SK-N-SH treated with all-trans-retinoic acid at 6 μM for 48 hours (cell line): ENCODE measurements at regions not wholly inside any gene's neighbourhood (a gene's known extent, or its start where the extent isn't known, plus 50 kb on each side); places are given as distances from the start of the nearest gene placed in this dataset.

Experiments
- ATAC-seq: fragments of 200-7000 bp; cut with Tn5 transposase; 3 replicates; pipeline ENCODE4 v1.9.1; 2020; ENCODE audit warnings: mild to moderate bottlenecking, moderate library complexity
- BACH2 ChIP-seq: fragments of 250-450 bp; sonication (Bioruptor Pico); IDR thresholded peaks from 2 replicates; pipeline ENCODE4 v1.9.0; 2021; ENCODE audit warnings: mild to moderate bottlenecking, borderline replicate concordance
- CSDC2 ChIP-seq: fragments of 250-450 bp; sonication (Bioruptor Pico); IDR thresholded peaks from 2 replicates; pipeline ENCODE4 v1.5.0; 2020; ENCODE audit warnings: mild to moderate bottlenecking, moderate library complexity
- CSRNP3 ChIP-seq: fragments of 250-450 bp; sonication (Bioruptor Pico); IDR thresholded peaks from 2 replicates; pipeline ENCODE4 v1.5.1; 2021; ENCODE audit warnings: mild to moderate bottlenecking, moderate library complexity
- ESRRG ChIP-seq: fragments of 250-450 bp; sonication (Bioruptor Pico); IDR thresholded peaks from 2 replicates; pipeline ENCODE4 v1.6.1; 2021; ENCODE audit warnings: mild to moderate bottlenecking
- GLIS3 ChIP-seq: fragments of 250-450 bp; sonication (Bioruptor Pico); IDR thresholded peaks from 2 replicates; pipeline ENCODE4 v1.5.0; 2020; ENCODE audit warnings: mild to moderate bottlenecking, moderate library complexity
- ISL1 ChIP-seq: fragments of 250-450 bp; sonication (Bioruptor Pico); IDR thresholded peaks from 2 replicates; pipeline ENCODE4 v2.1.2; 2022; ENCODE audit warnings: mild to moderate bottlenecking, moderate library complexity
- OSR1 ChIP-seq: fragments of 250-450 bp; sonication (Bioruptor Pico); IDR thresholded peaks from 2 replicates; pipeline ENCODE4 v1.8.0; 2022; ENCODE audit warnings: moderate library complexity, mild to moderate bottlenecking, inconsistent platforms
- PATZ1 ChIP-seq: fragments of 250-450 bp; sonication (Bioruptor Pico); IDR thresholded peaks from 2 replicates; pipeline ENCODE4 v1.8.0; 2020; ENCODE audit warnings: mild to moderate bottlenecking, moderate library complexity, borderline replicate concordance
- POU6F1 ChIP-seq: fragments of 250-450 bp; sonication (Bioruptor Pico); IDR thresholded peaks from 2 replicates; pipeline ENCODE4 v1.8.0; 2021; ENCODE audit warnings: low read depth, mild to moderate bottlenecking, moderate library complexity, borderline replicate concordance
- PPARA ChIP-seq: fragments of 250-450 bp; sonication (Bioruptor Pico); IDR thresholded peaks from 2 replicates; pipeline ENCODE4 v1.5.0; 2020; ENCODE audit warnings: mild to moderate bottlenecking, borderline replicate concordance
- RARB ChIP-seq: fragments of 250-450 bp; sonication (Bioruptor Pico); IDR thresholded peaks from 2 replicates; pipeline ENCODE4 v1.8.0; 2021; ENCODE audit warnings: mild to moderate bottlenecking, moderate library complexity
- TCF4 ChIP-seq: fragments of 250-450 bp; sonication (Bioruptor Pico); IDR thresholded peaks from 2 replicates; pipeline ENCODE4 v1.8.0; 2021; ENCODE audit warnings: mild to moderate bottlenecking, moderate library complexity, borderline replicate concordance
- TSHZ2 ChIP-seq: fragments of 250-450 bp; sonication (Bioruptor Pico); IDR thresholded peaks from 2 replicates; pipeline ENCODE4 v1.5.0; 2020; ENCODE audit warnings: mild to moderate bottlenecking, moderate library complexity
- ZC3H10 ChIP-seq: fragments of 250-450 bp; sonication (Bioruptor Pico); IDR thresholded peaks from 2 replicates; pipeline ENCODE4 v1.5.1; 2021; ENCODE audit warnings: mild to moderate bottlenecking, moderate library complexity
- ZFP3 ChIP-seq: fragments of 250-450 bp; sonication (Bioruptor Pico); IDR thresholded peaks from 2 replicates; pipeline ENCODE4 v1.5.0; 2020; ENCODE audit warnings: mild to moderate bottlenecking, moderate library complexity
- ZFP30 ChIP-seq: fragments of 450-650 bp; formaldehyde crosslinking; IDR thresholded peaks from 2 replicates; pipeline ENCODE4 v1.5.0; 2022; ENCODE audit warnings: mild to moderate bottlenecking, moderate library complexity
- ZNF565 ChIP-seq: fragments of 450-650 bp; formaldehyde crosslinking; conservative IDR thresholded peaks from 2 replicates; pipeline ENCODE4 v1.5.0; 2020; ENCODE audit warnings: low read depth, mild to moderate bottlenecking, moderate library complexity
- ZNF70 ChIP-seq: fragments of 450-650 bp; formaldehyde crosslinking; IDR thresholded peaks from 2 replicates; pipeline ENCODE4 v1.5.0; 2020; ENCODE audit warnings: mild to moderate bottlenecking, moderate library complexity
- ZNF8 ChIP-seq: fragments of 450-650 bp; formaldehyde crosslinking; IDR thresholded peaks from 2 replicates; pipeline ENCODE4 v1.5.0; 2020; ENCODE audit warnings: mild to moderate bottlenecking, moderate library complexity

GRCh38 chr5:4781299-4781698, 358.8 kb upstream of the ADAMTS16 start:
- no peak for ATAC-seq
- TF ChIP-seq BACH2 (CRISPR knock-in tag) = no peak
- no peak for TF ChIP-seq ZNF70

GRCh38 chr5:4785971-4786370, 354.2 kb upstream of the ADAMTS16 start:
- TF ChIP-seq ZFP30 (no peak), ZNF70 (no peak), GLIS3 (CRISPR knock-in tag) (no peak)
- ATAC-seq = no peak

- TF ChIP-seq TSHZ2 (CRISPR knock-in tag) = no peak
- no peak for TF ChIP-seq TCF4
- TF ChIP-seq CSDC2 (CRISPR knock-in tag) = no peak
- no peak for TF ChIP-seq RARB (CRISPR knock-in tag)
- TF ChIP-seq ZFP30 = no peak
- no peak for TF ChIP-seq ZC3H10 (CRISPR knock-in tag)
- no peak for TF ChIP-seq ZFP3
- no peak for TF ChIP-seq GLIS3 (CRISPR knock-in tag)
- no peak for TF ChIP-seq OSR1 (CRISPR knock-in tag)
- TF ChIP-seq PPARA (CRISPR knock-in tag) = no peak
- TF ChIP-seq ISL1 (CRISPR knock-in tag) = no peak
- no peak for TF ChIP-seq CSRNP3 (CRISPR knock-in tag)
- ATAC-seq = no peak
These were observed 342.7 kb upstream of the ADAMTS16 start for GRCh38 chr5:4797445-4797844.

- TF ChIP-seq ZNF8 (CRISPR knock-in tag) (no peak), GLIS3 (CRISPR knock-in tag) (no peak), TSHZ2 (CRISPR knock-in tag) (no peak), ISL1 (CRISPR knock-in tag) (0 out of 2 replicates have a peak, but pooled peaks have one; percentile 13), ZFP30 (no peak), RARB (CRISPR knock-in tag) (no peak)
- ATAC-seq = peak; percentile 39; the same call in 2 of the 3 replicates
These were observed 338.1 kb upstream of the ADAMTS16 start for GRCh38 chr5:4802044-4802443.

GRCh38 chr5:4804691-4805360, 335.3 kb upstream of the ADAMTS16 start:
- no peak for ATAC-seq
- TF ChIP-seq ZNF8 (CRISPR knock-in tag) = no peak
- TF ChIP-seq ZNF565 (CRISPR knock-in tag) = no peak
- TF ChIP-seq ISL1 (CRISPR knock-in tag) = peak; percentile 68
- 0 out of 2 replicates have a peak, but pooled peaks have one; percentile 23 for TF ChIP-seq GLIS3 (CRISPR knock-in tag)
- TF ChIP-seq ZFP3 = peak; percentile 34; the same call in 1 of the 2 replicates
- TF ChIP-seq TCF4 = peak; percentile 58
- no peak for TF ChIP-seq TSHZ2 (CRISPR knock-in tag)
- no peak for TF ChIP-seq ZFP30
- TF ChIP-seq POU6F1 (CRISPR knock-in tag) = no peak
- TF ChIP-seq CSDC2 (CRISPR knock-in tag) = no peak
- no peak for TF ChIP-seq BACH2 (CRISPR knock-in tag)
- TF ChIP-seq RARB (CRISPR knock-in tag) = no peak
- TF ChIP-seq ZNF70 = no peak
- TF ChIP-seq ESRRG (CRISPR knock-in tag) = no peak
- TF ChIP-seq PATZ1 (CRISPR knock-in tag) = peak; percentile 37; the same call in 1 of the 2 replicates
